ENCODE measurements at regions not wholly inside any gene's neighbourhood (a gene's known extent, or its start where the extent isn't known, plus 50 kb on each side); places are given as distances from the start of the nearest gene placed in this dataset.

DNA sequence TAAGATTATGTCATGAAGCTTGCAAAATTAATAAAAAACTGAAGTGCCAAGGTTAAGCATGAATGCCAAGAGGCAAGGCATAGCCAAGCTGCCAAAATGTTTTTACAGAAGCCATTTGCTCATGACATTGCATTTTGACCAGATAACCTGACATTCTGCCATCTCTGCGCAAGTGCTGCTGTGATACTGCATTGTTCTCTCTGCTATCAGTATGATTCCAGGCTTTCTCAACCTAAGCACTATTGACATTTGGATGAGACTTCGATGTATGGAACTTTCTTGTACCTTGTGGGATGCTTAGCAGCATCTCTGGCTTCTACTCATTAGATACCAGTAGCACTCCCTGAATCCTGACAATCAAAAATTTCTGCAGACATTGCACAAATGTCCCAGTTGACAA lies 139.2 kb downstream of the RASSF9 start:
- no peaks in the 10 kb centered on the region for H3K27me3 ChIP-seq (replicated peaks; ENCODE audit: insufficient read depth, low read depth, low read length, poor library complexity)
- no peaks in the 10 kb centered on the region for H3K9me3 ChIP-seq (ENCODE audit: low read depth, low read length, poor library complexity, severe bottlenecking)
- BruUV-seq (replicated peaks) = no TSS peak
- no peak overlapping the region for H3K4me3 ChIP-seq (ENCODE audit: low read depth, low read length, poor library complexity, severe bottlenecking)
- CTCF ChIA-PET = no interaction called here
- no peak for TF ChIP-seq EZH2 (IDR thresholded peaks at IDR 0.05; ENCODE audit: borderline replicate concordance, low read depth, low read length, poor library complexity, severe bottlenecking)
- TF ChIP-seq, protein P1, sequence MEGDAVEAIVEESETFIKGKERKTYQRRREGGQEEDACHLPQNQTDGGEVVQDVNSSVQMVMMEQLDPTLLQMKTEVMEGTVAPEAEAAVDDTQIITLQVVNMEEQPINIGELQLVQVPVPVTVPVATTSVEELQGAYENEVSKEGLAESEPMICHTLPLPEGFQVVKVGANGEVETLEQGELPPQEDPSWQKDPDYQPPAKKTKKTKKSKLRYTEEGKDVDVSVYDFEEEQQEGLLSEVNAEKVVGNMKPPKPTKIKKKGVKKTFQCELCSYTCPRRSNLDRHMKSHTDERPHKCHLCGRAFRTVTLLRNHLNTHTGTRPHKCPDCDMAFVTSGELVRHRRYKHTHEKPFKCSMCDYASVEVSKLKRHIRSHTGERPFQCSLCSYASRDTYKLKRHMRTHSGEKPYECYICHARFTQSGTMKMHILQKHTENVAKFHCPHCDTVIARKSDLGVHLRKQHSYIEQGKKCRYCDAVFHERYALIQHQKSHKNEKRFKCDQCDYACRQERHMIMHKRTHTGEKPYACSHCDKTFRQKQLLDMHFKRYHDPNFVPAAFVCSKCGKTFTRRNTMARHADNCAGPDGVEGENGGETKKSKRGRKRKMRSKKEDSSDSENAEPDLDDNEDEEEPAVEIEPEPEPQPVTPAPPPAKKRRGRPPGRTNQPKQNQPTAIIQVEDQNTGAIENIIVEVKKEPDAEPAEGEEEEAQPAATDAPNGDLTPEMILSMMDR (conservative IDR thresholded peaks at IDR 0.05; ENCODE audit: low read depth, low read length) = no peak
- intact Hi-C loops (cut with micrococcal nuclease; ENCODE audit: unreplicated experiment) = no loop called here
- no peaks in the 10 kb centered on the region for H3K36me3 ChIP-seq (ENCODE audit: insufficient read depth, low read length, poor library complexity, severe bottlenecking)
- H3K27ac ChIP-seq (ENCODE audit: low read depth, low read length, poor library complexity, severe bottlenecking) = no peak overlapping the region
- DNase-seq (ENCODE audit: low spot score) = no peak
- POLR2A ChIA-PET (ENCODE audit: low non-redundant PET) = no interaction called here
- H3K4me1 ChIP-seq (ENCODE audit: insufficient read depth, low read length, poor library complexity, severe bottlenecking) = no peaks in the 10 kb centered on the region

DNA sequence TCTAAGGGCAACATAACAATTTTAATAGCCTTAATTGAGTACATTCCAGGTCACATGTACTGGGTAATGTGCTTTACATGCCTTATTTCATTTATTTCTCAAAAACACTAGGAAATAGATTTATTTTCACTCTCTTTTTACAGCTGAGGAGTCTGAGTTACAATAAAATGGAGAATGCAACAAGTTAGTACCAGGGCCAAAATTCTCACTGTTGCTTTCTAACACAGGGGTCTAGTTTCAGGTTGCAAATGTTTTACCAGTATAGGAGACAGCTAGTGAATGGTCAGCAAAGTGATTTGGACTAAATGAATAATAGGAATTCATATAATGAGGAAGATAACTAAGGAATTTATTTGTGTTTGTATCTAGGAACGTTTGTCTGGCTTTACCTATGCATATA lies 137.3 kb downstream of the RASSF9 start:
- no peak for TF ChIP-seq EZH2 (IDR thresholded peaks at IDR 0.05; ENCODE audit: borderline replicate concordance, low read depth, low read length, poor library complexity, severe bottlenecking)
- TF ChIP-seq, protein P1 (conservative IDR thresholded peaks at IDR 0.05; ENCODE audit: low read depth, low read length) = no peak
- no peaks in the 10 kb centered on the region for H3K36me3 ChIP-seq (ENCODE audit: insufficient read depth, low read length, poor library complexity, severe bottlenecking)
- no peak overlapping the region for H3K27ac ChIP-seq (ENCODE audit: low read depth, low read length, poor library complexity, severe bottlenecking)
- BruUV-seq (replicated peaks) = no TSS peak
- no peaks in the 10 kb centered on the region for H3K4me1 ChIP-seq (ENCODE audit: insufficient read depth, low read length, poor library complexity, severe bottlenecking)
- CTCF ChIA-PET = no interaction called here
- no peak overlapping the region for H3K4me3 ChIP-seq (ENCODE audit: low read depth, low read length, poor library complexity, severe bottlenecking)
- POLR2A ChIA-PET (ENCODE audit: low non-redundant PET) = no interaction called here
- DNase-seq (ENCODE audit: low spot score) = no peak
- intact Hi-C loops (cut with micrococcal nuclease; ENCODE audit: unreplicated experiment) = no loop called here
- H3K9me3 ChIP-seq (ENCODE audit: low read depth, low read length, poor library complexity, severe bottlenecking) = no peaks in the 10 kb centered on the region
- H3K27me3 ChIP-seq (replicated peaks; ENCODE audit: insufficient read depth, low read depth, low read length, poor library complexity) = no peaks in the 10 kb centered on the region

DNA sequence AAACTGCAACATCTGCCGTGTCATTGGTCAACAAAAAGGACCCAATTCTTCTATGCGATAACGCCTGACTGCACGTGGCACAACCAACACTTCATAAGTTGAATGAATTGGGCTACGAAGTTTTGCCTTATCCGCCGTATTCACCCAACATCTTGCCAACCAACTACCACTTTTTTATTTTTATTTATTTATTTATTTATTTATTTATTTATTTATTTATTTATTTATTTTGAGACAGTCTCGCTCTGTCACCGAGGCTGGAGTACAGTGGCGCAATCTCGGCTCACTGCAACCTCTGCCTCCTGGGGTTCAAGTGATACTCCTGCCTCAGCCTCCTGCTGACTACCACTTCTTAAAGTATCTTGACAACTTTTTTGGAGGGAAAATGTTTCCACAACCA lies 127.4 kb downstream of the RASSF9 start:
- Histone ChIP-seq H3K4me1 (ENCODE audit: insufficient read depth, low read length, poor library complexity, severe bottlenecking) (no peaks in the 10 kb centered on the region), H3K4me3 (ENCODE audit: low read depth, low read length, poor library complexity, severe bottlenecking) (no peak overlapping the region), H3K36me3 (ENCODE audit: insufficient read depth, low read length, poor library complexity, severe bottlenecking) (no peaks in the 10 kb centered on the region), H3K9me3 (ENCODE audit: low read depth, low read length, poor library complexity, severe bottlenecking) (no peaks in the 10 kb centered on the region), H3K27me3 (replicated peaks; ENCODE audit: insufficient read depth, low read depth, low read length, poor library complexity) (no peaks in the 10 kb centered on the region), H3K27ac (ENCODE audit: low read depth, low read length, poor library complexity, severe bottlenecking) (no peak overlapping the region)
- no peak for DNase-seq (ENCODE audit: low spot score)
- intact Hi-C loops (cut with micrococcal nuclease; ENCODE audit: unreplicated experiment) = no loop called here
- ChIA-PET POLR2A (ENCODE audit: low non-redundant PET) (no interaction called here), CTCF (no interaction called here)
- no TSS peak for BruUV-seq (replicated peaks)
- TF ChIP-seq, protein P1 (conservative IDR thresholded peaks at IDR 0.05; ENCODE audit: low read depth, low read length) = no peak
- no peak for TF ChIP-seq EZH2 (IDR thresholded peaks at IDR 0.05; ENCODE audit: borderline replicate concordance, low read depth, low read length, poor library complexity, severe bottlenecking)

Measured in A673 (cell line).